ENCODE measurements at regions not wholly inside any gene's neighbourhood (a gene's known extent, or its start where the extent isn't known, plus 50 kb on each side); places are given as distances from the start of the nearest gene placed in this dataset.
A peak's percentile ranks its signal among the peaks of the same experiment; 100 is the strongest.

DNA sequence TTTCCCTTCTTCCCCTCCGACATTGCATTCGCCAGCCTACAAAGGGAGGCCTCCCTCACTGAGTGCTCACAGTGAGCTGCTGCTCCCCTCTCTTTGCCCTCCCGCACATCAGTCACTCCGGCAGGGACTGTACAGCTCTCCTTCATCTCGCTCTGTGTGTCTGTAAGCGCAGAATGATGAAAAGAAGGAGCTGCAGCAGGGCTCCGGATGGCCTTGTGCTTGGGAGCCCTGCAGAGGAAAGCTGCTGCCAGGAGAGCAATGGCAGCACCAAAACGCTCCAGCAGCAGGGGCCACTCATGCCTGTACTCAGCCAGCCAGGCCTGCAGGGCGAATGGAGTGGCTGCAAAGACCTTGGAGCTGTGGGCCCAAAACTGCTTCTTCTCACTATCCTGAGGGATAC lies 107.0 kb upstream of the NSMCE3 start:
- no peak for DNase-seq (ENCODE audit: low read depth)

DNA sequence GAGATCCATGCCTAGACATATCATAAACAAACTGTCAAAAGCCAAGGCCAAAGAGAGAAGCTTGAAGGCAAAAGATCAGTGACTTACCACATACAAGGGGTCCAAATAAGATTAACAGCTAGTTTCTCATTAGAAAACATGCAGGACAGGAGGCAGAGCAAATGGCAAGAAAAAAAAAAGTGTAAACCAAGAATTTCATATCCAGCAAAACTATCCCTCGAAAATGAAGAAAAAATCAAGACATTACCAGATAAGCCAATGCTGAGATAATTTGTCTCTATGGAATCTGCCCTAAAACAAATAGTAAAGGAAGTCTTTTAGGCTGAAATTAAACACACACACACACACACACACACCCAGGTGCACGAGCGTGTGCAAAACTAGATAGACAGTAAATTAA lies 99.6 kb upstream of the NSMCE3 start:
- H3K4me3 ChIP-seq (ENCODE audit: control insufficient read depth, low read depth, low read length), result no peak overlapping the region
- DNase-seq (ENCODE audit: low read depth), result no peak
- TF ChIP-seq, protein P1, sequence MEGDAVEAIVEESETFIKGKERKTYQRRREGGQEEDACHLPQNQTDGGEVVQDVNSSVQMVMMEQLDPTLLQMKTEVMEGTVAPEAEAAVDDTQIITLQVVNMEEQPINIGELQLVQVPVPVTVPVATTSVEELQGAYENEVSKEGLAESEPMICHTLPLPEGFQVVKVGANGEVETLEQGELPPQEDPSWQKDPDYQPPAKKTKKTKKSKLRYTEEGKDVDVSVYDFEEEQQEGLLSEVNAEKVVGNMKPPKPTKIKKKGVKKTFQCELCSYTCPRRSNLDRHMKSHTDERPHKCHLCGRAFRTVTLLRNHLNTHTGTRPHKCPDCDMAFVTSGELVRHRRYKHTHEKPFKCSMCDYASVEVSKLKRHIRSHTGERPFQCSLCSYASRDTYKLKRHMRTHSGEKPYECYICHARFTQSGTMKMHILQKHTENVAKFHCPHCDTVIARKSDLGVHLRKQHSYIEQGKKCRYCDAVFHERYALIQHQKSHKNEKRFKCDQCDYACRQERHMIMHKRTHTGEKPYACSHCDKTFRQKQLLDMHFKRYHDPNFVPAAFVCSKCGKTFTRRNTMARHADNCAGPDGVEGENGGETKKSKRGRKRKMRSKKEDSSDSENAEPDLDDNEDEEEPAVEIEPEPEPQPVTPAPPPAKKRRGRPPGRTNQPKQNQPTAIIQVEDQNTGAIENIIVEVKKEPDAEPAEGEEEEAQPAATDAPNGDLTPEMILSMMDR (conservative IDR thresholded peaks at IDR 0.05; ENCODE audit: control insufficient read depth, insufficient read depth, low read depth, low read length), result no peak

More for the DNA sequence above, 107.0 kb upstream of the NSMCE3 start:
- no peak overlapping the region for H3K4me3 ChIP-seq (ENCODE audit: control insufficient read depth, low read depth, low read length)
- TF ChIP-seq, protein P1 (conservative IDR thresholded peaks at IDR 0.05; ENCODE audit: control insufficient read depth, insufficient read depth, low read depth, low read length), result no peak

DNA sequence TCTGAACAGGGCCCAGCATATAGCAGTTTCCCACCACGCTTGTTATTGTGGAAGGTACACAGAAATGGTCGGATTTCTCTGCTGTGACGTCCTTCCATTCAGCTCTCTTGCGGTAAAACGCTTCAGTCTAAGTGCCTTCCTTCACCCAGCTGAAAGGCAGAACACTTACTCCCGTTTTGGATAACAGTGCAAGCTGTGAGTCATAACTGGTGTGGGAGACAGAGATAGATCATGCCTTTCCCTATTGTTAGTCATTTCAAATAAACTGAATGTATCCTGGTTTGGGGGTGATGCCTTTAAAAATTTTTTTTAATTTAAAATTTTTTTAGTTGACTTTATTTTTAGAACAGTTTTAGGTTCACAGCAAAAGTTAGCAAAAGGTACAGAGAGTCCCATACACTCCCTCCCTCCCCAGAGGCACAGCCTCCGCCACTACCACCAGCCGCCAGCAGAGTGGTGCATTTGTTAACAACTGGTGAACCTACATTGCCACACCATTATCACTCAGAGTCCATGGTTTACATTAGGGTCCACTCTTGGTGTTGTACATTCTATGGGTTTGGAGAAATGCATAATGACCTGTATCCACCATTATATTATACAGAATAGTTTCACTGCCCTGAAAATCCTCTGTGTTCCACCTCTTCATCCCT lies 94.9 kb upstream of the NSMCE3 start:
- DNase-seq (ENCODE audit: low read depth), result peak; percentile 57
- TF ChIP-seq, protein P1 (conservative IDR thresholded peaks at IDR 0.05; ENCODE audit: control insufficient read depth, insufficient read depth, low read depth, low read length), result no peak

DNA sequence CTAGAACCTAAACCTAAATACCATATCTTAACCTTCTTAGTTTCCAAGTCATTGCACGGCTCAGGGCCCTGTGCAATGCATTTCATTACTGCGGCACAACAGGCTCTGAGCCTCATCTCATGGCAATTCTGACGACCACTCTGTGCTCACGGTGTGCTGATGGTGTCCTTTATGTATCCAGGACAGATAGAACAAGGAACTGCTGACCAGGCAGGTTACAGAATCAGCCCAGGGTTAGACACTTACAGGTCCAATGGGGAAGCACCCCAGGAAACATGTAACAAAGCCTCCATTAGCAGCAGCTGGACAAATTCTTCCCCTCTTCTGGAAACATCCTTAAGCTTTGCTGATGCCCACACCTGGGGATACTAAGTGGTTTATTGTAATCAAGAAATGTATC lies 91.9 kb upstream of the NSMCE3 start:
- no peak for DNase-seq (ENCODE audit: low read depth)
- no peak overlapping the region for H3K4me3 ChIP-seq (ENCODE audit: control insufficient read depth, low read depth, low read length)
- TF ChIP-seq, protein P1 (conservative IDR thresholded peaks at IDR 0.05; ENCODE audit: control insufficient read depth, insufficient read depth, low read depth, low read length), result no peak

More for the DNA sequence above, 94.9 kb upstream of the NSMCE3 start:
- H3K4me3 ChIP-seq (ENCODE audit: control insufficient read depth, low read depth, low read length), result no peak overlapping the region

DNA sequence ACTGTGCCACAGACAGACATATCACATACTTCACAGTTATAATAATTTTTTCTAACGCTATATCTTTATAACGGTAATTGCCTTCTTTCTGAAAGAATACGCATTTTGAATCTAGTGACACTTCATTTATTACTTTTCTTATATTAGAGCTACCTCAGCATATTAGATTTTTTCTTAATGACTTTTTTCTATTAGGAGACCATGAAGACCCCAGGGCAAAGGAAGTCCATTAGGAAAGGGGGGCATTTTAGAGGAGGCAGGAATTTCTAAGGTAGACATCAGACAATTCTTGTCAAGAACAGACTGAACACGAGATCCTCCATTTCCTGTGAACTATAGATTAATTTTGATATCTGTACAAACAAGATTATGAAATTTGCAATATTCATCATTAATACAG lies 90.5 kb upstream of the NSMCE3 start:
- DNase-seq (ENCODE audit: low read depth), result no peak
- TF ChIP-seq, protein P1 (conservative IDR thresholded peaks at IDR 0.05; ENCODE audit: control insufficient read depth, insufficient read depth, low read depth, low read length), result no peak
- H3K4me3 ChIP-seq (ENCODE audit: control insufficient read depth, low read depth, low read length), result no peak overlapping the region

DNA sequence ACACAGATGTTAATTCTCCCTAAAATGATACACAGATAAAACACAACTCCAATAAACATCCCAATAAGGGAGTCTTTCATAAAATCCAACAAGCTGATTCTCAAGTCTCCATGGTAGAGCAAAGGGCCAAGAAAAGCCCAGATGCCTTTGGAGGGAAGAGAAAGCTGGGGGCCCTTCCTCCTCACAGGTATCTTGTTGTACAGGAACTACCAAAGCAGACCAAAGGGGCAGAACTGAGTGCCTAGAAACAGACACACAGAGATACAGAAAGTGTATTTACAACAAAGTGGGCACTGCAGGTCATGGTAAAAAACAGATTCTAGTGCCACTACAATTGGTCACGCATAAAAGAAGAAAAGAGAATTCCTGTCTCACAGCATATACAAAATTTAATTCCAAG lies 87.2 kb upstream of the NSMCE3 start:
- H3K4me3 ChIP-seq (ENCODE audit: control insufficient read depth, low read depth, low read length), result no peak overlapping the region
- no peak for DNase-seq (ENCODE audit: low read depth)
- TF ChIP-seq, protein P1 (conservative IDR thresholded peaks at IDR 0.05; ENCODE audit: control insufficient read depth, insufficient read depth, low read depth, low read length), result no peak

DNA sequence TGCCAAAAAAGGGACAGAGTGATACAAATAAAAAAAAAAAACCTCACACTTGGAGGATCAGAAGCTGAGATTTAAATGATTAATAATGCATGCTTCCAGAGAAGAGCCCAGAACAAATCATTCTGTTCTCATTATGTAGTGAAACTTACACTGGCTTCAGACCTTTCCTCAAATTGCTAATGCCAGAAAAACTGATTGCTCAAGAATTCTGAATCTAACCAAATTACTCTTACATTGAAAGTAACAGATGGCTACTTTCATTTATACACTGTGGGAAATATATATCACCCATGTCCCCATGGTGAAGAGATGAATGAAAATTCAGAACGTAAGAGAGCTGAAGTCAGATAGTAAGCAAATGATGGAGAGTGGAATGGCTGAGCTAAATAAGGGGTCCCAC lies 85.9 kb upstream of the NSMCE3 start:
- TF ChIP-seq, protein P1 (conservative IDR thresholded peaks at IDR 0.05; ENCODE audit: control insufficient read depth, insufficient read depth, low read depth, low read length), result no peak
- no peak for DNase-seq (ENCODE audit: low read depth)
- H3K4me3 ChIP-seq (ENCODE audit: control insufficient read depth, low read depth, low read length), result no peak overlapping the region

Measured in fibroblast of mammary gland (primary cell).